ENCODE measurements at regions not wholly inside any gene's neighbourhood (a gene's known extent, or its start where the extent isn't known, plus 50 kb on each side); places are given as distances from the start of the nearest gene placed in this dataset.

GRCh38 chr6:23371132-23371915 is 754.7 kb upstream of the NRSN1 start:
- Mint-ChIP-seq H3K4me3 (no peak overlapping the region), H3K36me3 (ENCODE audit: low read depth) (no peaks in the 10 kb centered on the region), H3K9me3 (peaks cover 4% of the 10 kb centered on the region), H3K27ac (no peak overlapping the region), H3K27me3 (no peaks in the 10 kb centered on the region), H3K4me1 (no peaks in the 10 kb centered on the region)
- ATAC-seq (ENCODE audit: low read depth), result no peak
- ChIA-PET CTCF (no interaction called here), POLR2A (no interaction called here)
- DNase-seq, result no peak
- TF ChIP-seq, protein P1, sequence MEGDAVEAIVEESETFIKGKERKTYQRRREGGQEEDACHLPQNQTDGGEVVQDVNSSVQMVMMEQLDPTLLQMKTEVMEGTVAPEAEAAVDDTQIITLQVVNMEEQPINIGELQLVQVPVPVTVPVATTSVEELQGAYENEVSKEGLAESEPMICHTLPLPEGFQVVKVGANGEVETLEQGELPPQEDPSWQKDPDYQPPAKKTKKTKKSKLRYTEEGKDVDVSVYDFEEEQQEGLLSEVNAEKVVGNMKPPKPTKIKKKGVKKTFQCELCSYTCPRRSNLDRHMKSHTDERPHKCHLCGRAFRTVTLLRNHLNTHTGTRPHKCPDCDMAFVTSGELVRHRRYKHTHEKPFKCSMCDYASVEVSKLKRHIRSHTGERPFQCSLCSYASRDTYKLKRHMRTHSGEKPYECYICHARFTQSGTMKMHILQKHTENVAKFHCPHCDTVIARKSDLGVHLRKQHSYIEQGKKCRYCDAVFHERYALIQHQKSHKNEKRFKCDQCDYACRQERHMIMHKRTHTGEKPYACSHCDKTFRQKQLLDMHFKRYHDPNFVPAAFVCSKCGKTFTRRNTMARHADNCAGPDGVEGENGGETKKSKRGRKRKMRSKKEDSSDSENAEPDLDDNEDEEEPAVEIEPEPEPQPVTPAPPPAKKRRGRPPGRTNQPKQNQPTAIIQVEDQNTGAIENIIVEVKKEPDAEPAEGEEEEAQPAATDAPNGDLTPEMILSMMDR (IDR thresholded peaks at IDR 0.05), result no peak
- intact Hi-C loops (cut with micrococcal nuclease), result no loop called here

DNA sequence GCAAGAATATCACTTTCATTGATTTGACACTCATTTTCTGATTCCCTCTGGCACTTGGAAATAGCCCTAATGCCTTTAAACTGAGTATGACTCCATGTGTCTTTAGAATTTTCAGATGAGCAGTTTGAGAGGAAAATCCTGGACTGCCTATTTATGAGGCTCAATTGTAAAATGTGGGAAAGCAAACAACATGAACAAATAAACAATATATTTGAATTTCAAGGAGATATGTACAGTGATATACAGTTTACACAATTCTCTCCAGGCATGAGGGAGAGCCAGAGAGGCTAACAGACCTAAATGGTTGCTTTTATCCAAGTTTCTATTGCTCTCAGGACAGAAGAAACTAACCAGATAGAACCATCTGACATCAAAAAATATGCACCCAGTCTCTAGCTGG is 748.2 kb upstream of the NRSN1 start:
- Mint-ChIP-seq H3K4me3 (no peak overlapping the region), H3K27ac (no peak overlapping the region)
- CTCF ChIA-PET, result no interaction called here

DNA sequence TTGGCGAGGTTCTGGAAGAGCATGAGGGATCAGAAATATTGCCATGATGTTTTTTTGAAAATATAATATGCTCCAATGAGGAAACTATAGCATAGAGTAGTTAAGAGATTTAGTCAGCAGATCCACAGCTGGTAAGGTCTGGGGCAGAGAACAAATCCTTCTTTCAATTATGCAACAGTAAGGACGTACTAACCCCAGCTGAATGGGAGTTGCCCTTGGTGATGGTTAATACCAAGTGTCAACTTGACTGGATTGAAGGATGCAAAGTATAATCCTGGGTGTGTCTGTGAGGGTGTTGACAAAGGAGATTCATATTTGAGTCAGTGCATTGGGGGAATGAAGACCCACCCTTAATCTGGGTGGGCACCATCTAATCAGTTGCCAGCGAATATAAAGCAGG is 745.5 kb upstream of the NRSN1 start:
- ATAC-seq (ENCODE audit: low read depth) (no peak), DNase-seq (no peak)
- ChIA-PET POLR2A (no interaction called here), CTCF (no interaction called here)
- peaks cover 21% of the 10 kb centered on the region for H3K9me3 Mint-ChIP-seq
- no peaks in the 10 kb centered on the region for H3K27me3 Mint-ChIP-seq
- no peak overlapping the region for H3K27ac Mint-ChIP-seq
- intact Hi-C loops (cut with micrococcal nuclease), result no loop called here
- H3K4me3 Mint-ChIP-seq, result no peak overlapping the region
- H3K36me3 Mint-ChIP-seq (ENCODE audit: low read depth), result no peaks in the 10 kb centered on the region
- TF ChIP-seq, protein P1 (IDR thresholded peaks at IDR 0.05), result no peak
- no peaks in the 10 kb centered on the region for H3K4me1 Mint-ChIP-seq

More for the DNA sequence above, 748.2 kb upstream of the NRSN1 start:
- no peaks in the 10 kb centered on the region for H3K27me3 Mint-ChIP-seq
- TF ChIP-seq, protein P1 (IDR thresholded peaks at IDR 0.05), result no peak
- no peak for ATAC-seq (ENCODE audit: low read depth)
- no peak for DNase-seq
- POLR2A ChIA-PET, result no interaction called here
- peaks cover 21% of the 10 kb centered on the region for H3K9me3 Mint-ChIP-seq
- H3K36me3 Mint-ChIP-seq (ENCODE audit: low read depth), result no peaks in the 10 kb centered on the region
- no peaks in the 10 kb centered on the region for H3K4me1 Mint-ChIP-seq
- intact Hi-C loops (cut with micrococcal nuclease), result no loop called here

GRCh38 chr6:23388086-23388783 is 737.8 kb upstream of the NRSN1 start:
- CTCF ChIA-PET, result no interaction called here
- POLR2A ChIA-PET, result no interaction called here
- TF ChIP-seq, protein P1 (IDR thresholded peaks at IDR 0.05), result no peak
- intact Hi-C loops (cut with micrococcal nuclease), result no loop called here
- Mint-ChIP-seq H3K4me3 (no peak overlapping the region), H3K36me3 (ENCODE audit: low read depth) (no peaks in the 10 kb centered on the region), H3K9me3 (no peaks in the 10 kb centered on the region), H3K27me3 (no peaks in the 10 kb centered on the region), H3K27ac (no peak overlapping the region), H3K4me1 (no peaks in the 10 kb centered on the region)
- ATAC-seq (ENCODE audit: low read depth) (no peak), DNase-seq (no peak)

DNA sequence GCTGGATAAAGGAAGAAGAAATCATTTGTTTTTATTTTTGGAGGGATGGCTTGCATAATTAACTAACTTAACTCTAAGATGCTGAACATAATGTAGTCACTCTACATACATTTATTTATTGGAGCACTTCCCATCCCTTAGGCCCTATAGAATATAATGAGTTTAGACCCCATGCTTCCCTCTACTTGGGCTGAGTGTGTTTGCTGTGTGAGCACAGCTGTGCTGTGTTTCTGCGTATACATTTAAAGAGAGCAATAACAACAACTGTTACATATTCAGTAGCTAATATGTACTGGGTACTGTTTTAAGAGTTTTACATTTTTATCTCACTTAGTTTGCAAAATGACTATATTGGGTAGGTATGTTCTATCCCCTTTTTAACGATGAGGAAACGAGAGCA is 736.6 kb upstream of the NRSN1 start:
- H3K27ac Mint-ChIP-seq, result no peak overlapping the region
- CTCF ChIA-PET, result no interaction called here
- TF ChIP-seq, protein P1 (IDR thresholded peaks at IDR 0.05), result no peak
- no peak overlapping the region for H3K4me3 Mint-ChIP-seq
- H3K4me1 Mint-ChIP-seq, result no peaks in the 10 kb centered on the region
- H3K27me3 Mint-ChIP-seq, result no peaks in the 10 kb centered on the region
- no peak for ATAC-seq (ENCODE audit: low read depth)
- no peaks in the 10 kb centered on the region for H3K9me3 Mint-ChIP-seq
- DNase-seq, result no peak
- POLR2A ChIA-PET, result no interaction called here
- no peaks in the 10 kb centered on the region for H3K36me3 Mint-ChIP-seq (ENCODE audit: low read depth)
- intact Hi-C loops (cut with micrococcal nuclease), result no loop called here
